ENCODE measurements at regions not wholly inside any gene's neighbourhood (a gene's known extent, or its start where the extent isn't known, plus 50 kb on each side); places are given as distances from the start of the nearest gene placed in this dataset.

- TF ChIP-seq CTCF (IDR thresholded peaks at IDR 0.05) = no peak
- TF ChIP-seq ZFX (IDR thresholded peaks at IDR 0.05; ENCODE audit: borderline replicate concordance) = no peak
These were observed 195.8 kb downstream of the SHQ1 start for GRCh38 chr3:72652395-72652794.
